IPS-18a (cell line): ENCODE measurements at regions not wholly inside any gene's neighbourhood (a gene's known extent, or its start where the extent isn't known, plus 50 kb on each side); places are given as distances from the start of the nearest gene placed in this dataset.
"Not testable (repeated sequence)": the region's sequence is repeated elsewhere in the genome, so short reads cannot be mapped to it uniquely, and the experiment has no call there.

Experiments
- H3K27ac ChIP-seq: one replicate; pipeline ENCODE4 v1.5.1; 2013; ENCODE audit warnings: low read length
- H3K27me3 ChIP-seq: one replicate; pipeline ENCODE4 v1.6.1; 2013; ENCODE audit warnings: mild to moderate bottlenecking, low read length; ENCODE audit not compliant: control insufficient read depth, insufficient read depth
- H3K36me3 ChIP-seq: one replicate; pipeline ENCODE4 v1.6.1; 2013; ENCODE audit warnings: low read depth, low read length; ENCODE audit not compliant: control insufficient read depth
- H3K4me1 ChIP-seq: one replicate; pipeline ENCODE4 v1.6.1; 2013; ENCODE audit warnings: low read depth, low read length; ENCODE audit not compliant: control insufficient read depth
- H3K4me3 ChIP-seq: one replicate; pipeline ENCODE4 v1.5.1; 2013; ENCODE audit warnings: low read length
- H3K9ac ChIP-seq: one replicate; pipeline ENCODE4 v1.6.1; 2013; ENCODE audit warnings: mild to moderate bottlenecking, low read length, moderate library complexity
- H3K9me3 ChIP-seq: one replicate; pipeline ENCODE4 v1.6.1; 2013; ENCODE audit warnings: low read depth, low read length; ENCODE audit not compliant: control insufficient read depth

DNA sequence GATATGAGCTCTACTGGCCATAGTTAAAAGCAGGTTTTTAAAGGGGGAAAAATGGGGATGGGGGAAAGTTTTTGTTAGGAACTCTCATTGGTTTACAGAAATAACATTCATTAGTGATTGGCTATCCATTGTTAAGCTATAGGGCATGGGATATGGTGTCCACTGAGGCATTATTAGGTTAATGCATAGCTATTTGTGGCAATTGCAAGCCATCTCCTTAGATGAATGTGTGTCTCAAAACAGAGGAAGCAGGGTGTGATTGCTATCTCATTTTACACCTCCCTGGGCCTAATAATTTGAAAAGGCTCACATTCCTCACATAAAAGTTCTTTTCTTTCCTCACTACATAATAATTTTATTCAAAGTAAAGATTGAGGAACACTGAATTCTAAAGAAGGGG, 396.6 kb downstream of the TAFA4 start:
- Histone ChIP-seq H3K9me3 (no peaks in the 10 kb centered on the region), H3K9ac (no peak overlapping the region), H3K36me3 (no peaks in the 10 kb centered on the region), H3K4me1 (peaks cover 37% of the 10 kb centered on the region), H3K4me3 (no peak overlapping the region), H3K27me3 (no peaks in the 10 kb centered on the region), H3K27ac (no peak overlapping the region)

DNA sequence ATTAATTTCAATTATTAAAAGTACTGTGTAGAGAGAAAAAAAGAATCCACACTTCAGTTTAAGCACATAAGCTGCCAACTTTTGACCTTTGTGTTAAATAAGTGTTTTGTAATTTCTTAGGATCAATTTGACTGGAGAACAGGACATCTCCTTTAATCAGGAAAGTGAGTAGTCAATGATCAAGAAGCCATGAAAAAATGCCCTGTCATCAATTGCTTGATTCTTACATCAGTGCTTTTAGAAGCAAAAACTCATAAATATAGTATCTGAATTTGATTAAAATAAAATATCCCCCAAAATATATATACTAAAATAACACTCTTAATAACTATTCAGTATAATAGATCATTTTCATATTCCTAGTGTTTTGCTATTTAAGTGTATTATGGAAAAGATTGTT, 409.0 kb downstream of the TAFA4 start:
- H3K4me3 ChIP-seq, result no peak overlapping the region
- no peaks in the 10 kb centered on the region for H3K36me3 ChIP-seq
- no peaks in the 10 kb centered on the region for H3K27me3 ChIP-seq
- no peak overlapping the region for H3K9ac ChIP-seq
- H3K9me3 ChIP-seq, result no peaks in the 10 kb centered on the region
- no peak overlapping the region for H3K27ac ChIP-seq
- no peaks in the 10 kb centered on the region for H3K4me1 ChIP-seq

DNA sequence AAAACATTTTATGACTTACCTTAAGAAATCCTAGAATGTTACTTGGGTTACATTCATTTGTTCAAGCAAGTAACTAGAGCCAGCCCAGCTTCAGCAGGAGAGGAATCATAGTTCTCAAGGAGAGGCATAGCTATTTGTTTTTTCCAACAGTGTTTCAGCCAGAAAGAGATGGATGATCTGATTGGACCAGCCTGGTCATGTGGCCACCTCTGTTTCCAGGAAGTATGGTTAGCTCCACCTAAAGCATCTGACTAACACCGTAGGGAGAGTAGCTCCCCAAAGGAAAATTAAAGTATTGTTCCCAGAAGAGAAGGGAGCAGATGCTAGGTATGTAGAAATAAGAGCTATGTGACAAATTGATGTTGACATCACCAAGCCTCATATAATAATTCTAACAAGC, 417.1 kb downstream of the TAFA4 start:
- H3K4me1 ChIP-seq, result no peaks in the 10 kb centered on the region
- H3K9me3 ChIP-seq, result no peaks in the 10 kb centered on the region
- no peaks in the 10 kb centered on the region for H3K36me3 ChIP-seq
- no peak overlapping the region for H3K9ac ChIP-seq
- H3K27ac ChIP-seq, result no peak overlapping the region
- no peak overlapping the region for H3K4me3 ChIP-seq
- H3K27me3 ChIP-seq, result no peaks in the 10 kb centered on the region

DNA sequence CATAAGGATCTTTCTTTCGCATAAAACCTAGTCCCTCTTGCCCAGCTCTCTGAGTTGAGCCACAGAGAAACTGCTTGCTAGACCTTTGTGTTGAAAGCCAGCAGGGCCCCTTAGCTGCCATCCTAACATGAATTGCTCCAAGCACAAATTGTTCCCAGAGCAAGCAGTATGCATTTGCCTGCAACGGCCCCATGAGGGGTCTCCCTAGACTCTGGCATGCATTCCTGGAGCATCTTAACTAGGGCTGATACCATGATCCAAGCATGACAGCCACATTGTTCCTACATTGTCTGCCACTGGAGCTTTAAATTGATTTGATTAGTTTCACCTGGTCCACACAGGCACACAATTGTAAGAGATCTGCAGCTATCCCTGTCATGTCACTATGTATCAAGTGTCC, 428.1 kb downstream of the TAFA4 start:
- H3K4me3 ChIP-seq, result no peak overlapping the region
- no peaks in the 10 kb centered on the region for H3K4me1 ChIP-seq
- no peaks in the 10 kb centered on the region for H3K36me3 ChIP-seq
- H3K27me3 ChIP-seq, result no peaks in the 10 kb centered on the region
- no peaks in the 10 kb centered on the region for H3K9me3 ChIP-seq
- no peak overlapping the region for H3K27ac ChIP-seq
- no peak overlapping the region for H3K9ac ChIP-seq

DNA sequence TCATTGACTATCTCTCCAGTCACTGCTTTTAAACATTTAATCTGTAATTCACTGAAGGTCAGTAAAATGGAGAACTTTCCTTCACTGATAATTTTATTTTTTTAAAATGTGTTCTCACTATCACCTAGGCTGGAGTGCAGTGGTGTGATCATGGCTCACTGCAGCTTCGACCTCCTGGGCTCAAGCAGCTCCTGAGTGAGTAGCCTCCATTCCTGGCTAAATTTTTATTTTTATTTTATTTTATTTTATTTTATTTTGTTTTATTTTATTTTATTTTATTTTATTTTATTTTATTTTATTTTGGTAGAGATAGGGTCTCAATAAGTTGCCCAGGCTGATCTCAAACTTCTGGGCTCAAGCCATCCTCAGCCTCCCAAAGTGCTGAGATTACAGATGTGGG, 446.5 kb downstream of the TAFA4 start:
- not testable (repeated sequence) for H3K27ac ChIP-seq, H3K36me3 ChIP-seq, H3K4me1 ChIP-seq, H3K4me3 ChIP-seq, H3K27me3 ChIP-seq, H3K9ac ChIP-seq, H3K9me3 ChIP-seq

DNA sequence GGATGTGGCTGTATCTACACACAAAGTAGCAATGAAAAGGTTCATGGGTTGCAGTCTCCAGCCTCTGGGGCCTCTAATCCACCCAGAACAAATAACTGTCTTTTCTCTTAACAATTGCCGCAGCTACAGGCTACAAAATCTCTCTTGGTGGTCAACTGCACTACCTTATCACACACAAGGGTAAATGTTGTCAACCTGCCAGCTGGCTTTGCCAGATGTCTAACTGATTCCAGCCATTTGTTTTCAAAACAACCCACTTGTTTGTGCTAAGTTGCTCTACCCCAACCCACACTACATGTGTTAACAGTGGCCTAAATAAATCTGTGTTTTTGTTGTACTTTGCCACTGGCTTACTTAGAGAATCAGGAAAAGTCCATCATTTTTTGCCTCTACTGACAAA, 447.3 kb downstream of the TAFA4 start:
- H3K4me1 ChIP-seq, result no peaks in the 10 kb centered on the region
- no peaks in the 10 kb centered on the region for H3K36me3 ChIP-seq
- H3K27ac ChIP-seq, result no peak overlapping the region
- no peaks in the 10 kb centered on the region for H3K9me3 ChIP-seq
- H3K27me3 ChIP-seq, result no peaks in the 10 kb centered on the region
- no peak overlapping the region for H3K4me3 ChIP-seq
- H3K9ac ChIP-seq, result no peak overlapping the region

DNA sequence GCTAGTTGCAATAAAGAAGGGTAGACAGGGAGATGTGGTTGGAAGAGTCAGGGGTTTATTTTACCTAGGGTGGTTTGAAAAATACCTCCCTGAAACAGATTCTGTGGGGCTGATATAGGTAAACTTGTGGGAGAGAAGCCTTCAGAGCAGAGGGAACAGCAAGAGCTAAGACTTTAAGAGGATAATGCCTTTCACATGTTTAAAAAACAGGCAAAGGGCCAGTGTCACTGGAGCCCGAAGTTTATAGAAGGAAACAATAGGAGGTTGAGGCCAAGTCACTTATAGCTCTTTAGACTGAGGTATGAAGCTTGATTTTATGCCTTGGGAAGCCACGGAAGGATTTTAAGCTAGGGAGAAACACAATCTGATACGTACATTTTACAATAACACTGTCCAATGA, 448.7 kb downstream of the TAFA4 start:
- no peak overlapping the region for H3K9ac ChIP-seq
- H3K9me3 ChIP-seq, result no peaks in the 10 kb centered on the region
- H3K4me1 ChIP-seq, result no peaks in the 10 kb centered on the region
- H3K36me3 ChIP-seq, result no peaks in the 10 kb centered on the region
- H3K27me3 ChIP-seq, result no peaks in the 10 kb centered on the region
- no peak overlapping the region for H3K4me3 ChIP-seq
- H3K27ac ChIP-seq, result no peak overlapping the region

DNA sequence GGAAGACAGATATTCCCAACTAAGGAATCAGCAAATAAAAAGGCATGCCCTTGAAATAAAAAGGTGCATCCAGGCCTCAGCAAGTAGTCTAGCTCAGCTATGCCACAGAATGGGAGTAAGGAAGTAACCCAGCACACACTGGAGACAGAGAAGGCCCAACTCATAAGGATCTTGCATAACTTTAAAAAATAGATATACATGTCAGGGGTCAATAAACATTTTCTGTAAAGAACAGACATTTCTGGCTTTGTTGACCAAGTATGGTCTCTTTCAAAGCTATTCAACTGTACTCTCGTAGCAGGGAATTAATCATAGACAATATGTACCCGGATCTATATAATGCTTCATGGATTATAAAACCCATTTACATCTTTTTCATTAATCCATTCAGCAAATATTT, 449.3 kb downstream of the TAFA4 start:
- H3K4me3 ChIP-seq, result no peak overlapping the region
- H3K9me3 ChIP-seq, result no peaks in the 10 kb centered on the region
- no peaks in the 10 kb centered on the region for H3K27me3 ChIP-seq
- no peaks in the 10 kb centered on the region for H3K36me3 ChIP-seq
- no peaks in the 10 kb centered on the region for H3K4me1 ChIP-seq
- no peak overlapping the region for H3K27ac ChIP-seq
- no peak overlapping the region for H3K9ac ChIP-seq

DNA sequence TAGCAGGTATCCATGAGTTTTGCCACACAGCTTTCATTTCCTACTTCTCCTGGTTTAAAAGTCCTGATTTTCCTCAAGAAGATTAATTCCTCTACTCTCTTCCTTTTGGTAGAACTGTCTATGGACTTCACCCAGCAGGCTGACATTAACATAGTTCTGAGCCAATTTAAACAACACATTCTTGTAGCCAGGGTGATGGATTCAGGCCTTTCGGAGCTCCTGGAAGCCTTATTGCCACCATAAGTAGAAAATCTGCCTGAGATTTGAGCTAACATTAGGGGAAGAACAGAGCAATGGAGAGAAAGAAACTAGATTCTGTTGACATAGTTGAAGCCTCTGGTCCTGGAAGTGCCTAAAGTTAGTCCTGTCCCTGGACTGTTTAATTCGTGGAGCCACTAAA, 449.8 kb downstream of the TAFA4 start:
- no peak overlapping the region for H3K9ac ChIP-seq
- no peak overlapping the region for H3K4me3 ChIP-seq
- no peaks in the 10 kb centered on the region for H3K36me3 ChIP-seq
- no peaks in the 10 kb centered on the region for H3K27me3 ChIP-seq
- H3K27ac ChIP-seq, result no peak overlapping the region
- no peaks in the 10 kb centered on the region for H3K4me1 ChIP-seq
- H3K9me3 ChIP-seq, result no peaks in the 10 kb centered on the region

DNA sequence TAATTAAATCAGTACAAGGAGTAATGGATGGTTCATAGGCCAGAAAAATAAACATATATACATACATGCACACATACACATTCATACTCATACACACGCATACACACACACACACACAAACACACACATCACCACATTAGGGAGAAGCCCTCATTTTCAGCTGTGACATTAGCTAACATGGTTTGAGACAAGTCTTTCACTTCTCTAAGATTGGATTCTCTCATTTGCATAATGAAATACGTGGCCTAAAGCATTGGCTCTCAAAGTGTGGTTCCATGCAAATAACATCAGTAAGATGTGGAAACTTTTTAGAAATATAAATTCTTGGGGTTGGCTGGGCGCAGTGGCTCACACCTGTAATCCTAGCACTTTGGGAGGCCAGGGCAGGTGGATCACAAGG, 452.6 kb downstream of the TAFA4 start:
- Histone ChIP-seq H3K9ac (no peak overlapping the region), H3K4me1 (no peaks in the 10 kb centered on the region), H3K27ac (no peak overlapping the region), H3K36me3 (no peaks in the 10 kb centered on the region), H3K27me3 (no peaks in the 10 kb centered on the region), H3K9me3 (no peaks in the 10 kb centered on the region), H3K4me3 (no peak overlapping the region)

DNA sequence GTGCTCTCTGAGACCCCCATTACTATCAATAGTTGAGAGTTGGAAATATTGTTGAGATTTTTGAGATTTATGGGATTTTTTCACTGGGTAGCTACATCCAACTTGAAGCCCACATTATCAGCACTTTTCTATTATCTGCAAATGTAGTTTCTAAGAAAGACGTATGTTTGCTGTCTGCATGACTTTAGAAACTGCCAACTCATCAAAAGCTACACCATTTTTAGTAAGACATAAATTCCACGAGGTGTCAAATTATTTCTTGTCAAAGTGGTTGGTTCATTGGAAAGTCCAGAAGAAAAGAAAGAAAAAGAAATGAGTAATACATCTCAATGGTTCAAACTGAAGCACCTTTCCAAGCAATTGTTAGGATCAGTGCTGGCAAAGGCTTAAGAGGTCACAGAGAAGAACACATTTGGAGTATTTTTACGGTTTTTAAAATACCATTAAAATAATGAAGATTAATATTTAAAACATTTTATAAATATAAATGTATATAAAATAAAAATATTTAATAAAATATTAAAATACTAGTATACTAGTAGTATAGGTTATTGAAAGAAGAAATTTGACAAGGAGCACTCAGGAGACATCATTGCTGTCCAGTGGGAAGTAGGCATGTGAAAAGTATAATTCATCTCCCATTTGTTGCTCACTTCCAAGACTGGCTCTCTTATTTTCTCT, 463.5 kb downstream of the TAFA4 start:
- Histone ChIP-seq H3K27ac (no peak overlapping the region), H3K36me3 (no peaks in the 10 kb centered on the region), H3K9ac (no peak overlapping the region), H3K4me1 (peaks cover 5% of the 10 kb centered on the region), H3K9me3 (no peaks in the 10 kb centered on the region), H3K27me3 (no peaks in the 10 kb centered on the region), H3K4me3 (no peak overlapping the region)

DNA sequence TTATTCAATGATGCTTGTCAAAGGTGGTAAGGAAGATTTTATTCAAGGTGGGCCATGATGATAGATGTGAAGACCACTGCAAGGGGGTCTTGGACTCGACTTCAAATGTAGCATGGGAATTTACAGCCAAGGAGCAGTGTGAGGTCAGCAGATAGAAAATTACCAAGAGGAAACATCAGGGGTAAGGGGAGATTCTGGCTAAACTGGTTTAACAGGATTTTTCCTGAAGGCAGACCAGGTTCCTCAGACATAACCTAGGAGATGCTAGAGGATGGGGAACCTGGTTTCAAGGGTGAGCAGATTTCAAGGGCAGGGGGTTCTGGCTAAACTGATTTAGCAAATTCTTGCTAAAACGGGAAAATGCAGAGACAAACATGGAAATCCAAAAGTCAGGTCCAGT, 464.9 kb downstream of the TAFA4 start:
- Histone ChIP-seq H3K9ac (no peak overlapping the region), H3K4me1 (peaks cover 5% of the 10 kb centered on the region), H3K4me3 (no peak overlapping the region), H3K36me3 (no peaks in the 10 kb centered on the region), H3K27ac (no peak overlapping the region), H3K9me3 (no peaks in the 10 kb centered on the region), H3K27me3 (no peaks in the 10 kb centered on the region)
